GM23248 (cell line): ENCODE measurements at regions not wholly inside any gene's neighbourhood (a gene's known extent, or its start where the extent isn't known, plus 50 kb on each side); places are given as distances from the start of the nearest gene placed in this dataset.

Experiments
- EZH2 ChIP-seq: fragments of 200-600 bp; sonication (generic); IDR thresholded peaks from 2 replicates; pipeline ENCODE4 v1.6.1; 2018; ENCODE audit warnings: antibody characterized with exemption, mild to moderate bottlenecking; ENCODE audit not compliant: insufficient read depth, poor library complexity, severe bottlenecking
- EZH2phosphoT487 ChIP-seq: fragments of 200-600 bp; sonication (generic); IDR thresholded peaks from 2 replicates; pipeline ENCODE4 v1.6.1; 2018; ENCODE audit warnings: antibody characterized with exemption, moderate library complexity, mild to moderate bottlenecking, low read depth; ENCODE audit not compliant: insufficient read depth

DNA sequence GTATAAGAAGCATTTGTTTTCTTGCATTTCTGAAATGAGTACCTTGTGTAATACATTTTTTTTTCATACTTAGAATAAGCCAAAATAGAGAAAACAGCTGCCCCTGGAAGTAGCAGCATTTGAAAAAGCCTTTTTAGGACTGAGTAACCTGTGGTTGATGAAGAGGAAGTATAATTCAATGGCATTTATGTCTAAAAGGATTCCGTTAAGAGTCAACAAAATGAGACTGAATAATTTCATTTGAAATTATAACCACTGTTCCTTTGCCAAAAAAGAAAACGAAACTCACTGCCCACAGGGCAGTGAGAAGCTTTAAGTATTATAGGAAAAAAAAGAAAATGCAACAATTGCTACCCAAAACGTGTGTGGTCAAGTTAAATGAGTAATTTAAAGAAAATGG is 705.6 kb upstream of the PHF14 start:
- no peak for TF ChIP-seq EZH2
- TF ChIP-seq EZH2phosphoT487 = no peak
